GM19452 (cell line): ENCODE measurements at regions not wholly inside any gene's neighbourhood (a gene's known extent, or its start where the extent isn't known, plus 50 kb on each side); places are given as distances from the start of the nearest gene placed in this dataset.

Source experiments
- ATAC-seq: cut with Tn5 transposase; IDR thresholded peaks from one replicate; pipeline ENCODE4 v1.9.1; 2021; ENCODE audit not compliant: unreplicated experiment

GRCh38 chr18:76133873-76134272 is 361.2 kb downstream of the ZNF516 start:
- no peak for ATAC-seq

DNA sequence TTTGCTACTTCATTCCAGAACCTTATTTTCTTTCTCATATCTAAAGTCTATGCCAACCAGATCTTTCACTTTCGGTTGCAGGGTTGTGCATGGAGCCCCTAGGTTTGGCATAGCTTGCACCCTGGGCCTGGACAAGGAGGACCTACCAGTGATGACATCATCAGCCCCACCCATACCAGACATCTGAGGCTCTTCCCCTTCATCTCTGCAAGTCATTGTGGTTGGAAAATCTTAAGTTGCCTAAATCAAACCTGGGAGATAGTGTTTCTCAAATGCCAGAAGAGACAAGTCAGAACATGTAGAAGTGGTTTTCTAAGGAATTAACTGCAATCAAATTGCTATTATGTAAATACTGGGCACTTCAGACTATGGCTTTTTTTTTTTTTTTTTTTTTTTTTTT is 363.3 kb downstream of the ZNF516 start:
- no peak for ATAC-seq

DNA sequence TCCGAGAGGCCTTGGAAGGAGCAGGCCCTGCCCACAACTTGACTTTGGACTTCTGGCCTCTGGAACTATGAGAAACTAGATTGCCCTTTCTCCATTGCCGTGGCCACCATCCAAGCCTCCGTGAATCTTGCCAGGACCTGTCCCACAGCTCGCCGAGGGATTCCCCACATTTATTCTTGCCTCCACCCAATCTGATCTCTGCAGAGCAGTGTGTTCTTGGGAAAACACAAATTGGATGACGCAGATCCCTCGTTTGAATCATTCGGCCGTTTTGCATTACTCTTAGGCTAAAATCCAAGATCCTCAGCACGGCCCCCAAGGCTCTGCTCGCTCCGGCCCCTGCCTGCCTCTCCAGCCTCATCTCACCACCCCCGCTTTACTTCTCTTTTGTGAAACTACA is 364.2 kb downstream of the ZNF516 start:
- ATAC-seq: no peak

GRCh38 chr18:76126327-76126726 is 368.7 kb downstream of the ZNF516 start:
- no peak for ATAC-seq

GRCh38 chr18:76121011-76121410 is 374.0 kb downstream of the ZNF516 start:
- ATAC-seq: no peak

- ATAC-seq: no peak
Observed at GRCh38 chr18:76115580-76115979, 379.5 kb downstream of the ZNF516 start.

DNA sequence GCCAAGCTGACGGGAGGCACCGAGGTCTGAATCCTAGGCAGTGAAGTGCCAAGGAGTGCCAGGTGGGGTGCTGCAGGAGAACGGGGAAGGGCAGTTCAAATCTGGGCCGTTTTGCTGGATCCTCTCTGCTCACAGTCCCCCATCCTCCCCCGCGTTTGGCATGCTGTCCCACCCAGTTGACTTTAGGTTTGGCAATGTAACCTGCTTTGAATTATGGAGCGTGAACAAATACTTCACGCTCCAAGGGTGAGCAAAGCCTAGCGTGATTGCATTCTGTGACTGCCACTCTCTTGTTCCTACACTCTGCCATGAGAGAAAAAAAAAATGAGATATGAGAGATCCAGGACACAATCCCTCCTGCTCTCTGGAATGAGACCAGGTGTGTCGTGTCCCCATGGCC is 381.9 kb downstream of the ZNF516 start:
- ATAC-seq: no peak

DNA sequence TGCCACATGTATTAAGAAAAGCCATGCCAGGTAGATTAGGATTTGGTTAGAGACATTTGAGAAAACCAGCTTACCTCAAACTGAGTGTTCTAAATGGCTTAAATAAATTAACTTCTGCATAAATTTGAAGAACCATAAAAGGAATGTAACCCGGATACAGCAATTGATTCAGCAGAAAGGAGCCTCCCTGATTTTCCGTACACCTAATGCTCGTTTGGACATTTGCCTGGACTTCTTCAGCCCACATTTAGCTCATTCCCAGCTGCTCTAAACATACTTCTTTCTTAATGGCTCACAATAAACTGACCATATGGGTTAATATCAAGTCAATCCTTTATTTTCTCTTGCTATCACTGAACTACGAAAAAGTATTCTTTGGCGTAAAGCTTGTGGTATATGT is 392.4 kb downstream of the ZNF516 start:
- ATAC-seq: no peak

- no peak for ATAC-seq
Observed at GRCh38 chr18:76102156-76102555, 392.9 kb downstream of the ZNF516 start.

- no peak for ATAC-seq
Observed at GRCh38 chr18:76099931-76100457, 395.0 kb downstream of the ZNF516 start.

DNA sequence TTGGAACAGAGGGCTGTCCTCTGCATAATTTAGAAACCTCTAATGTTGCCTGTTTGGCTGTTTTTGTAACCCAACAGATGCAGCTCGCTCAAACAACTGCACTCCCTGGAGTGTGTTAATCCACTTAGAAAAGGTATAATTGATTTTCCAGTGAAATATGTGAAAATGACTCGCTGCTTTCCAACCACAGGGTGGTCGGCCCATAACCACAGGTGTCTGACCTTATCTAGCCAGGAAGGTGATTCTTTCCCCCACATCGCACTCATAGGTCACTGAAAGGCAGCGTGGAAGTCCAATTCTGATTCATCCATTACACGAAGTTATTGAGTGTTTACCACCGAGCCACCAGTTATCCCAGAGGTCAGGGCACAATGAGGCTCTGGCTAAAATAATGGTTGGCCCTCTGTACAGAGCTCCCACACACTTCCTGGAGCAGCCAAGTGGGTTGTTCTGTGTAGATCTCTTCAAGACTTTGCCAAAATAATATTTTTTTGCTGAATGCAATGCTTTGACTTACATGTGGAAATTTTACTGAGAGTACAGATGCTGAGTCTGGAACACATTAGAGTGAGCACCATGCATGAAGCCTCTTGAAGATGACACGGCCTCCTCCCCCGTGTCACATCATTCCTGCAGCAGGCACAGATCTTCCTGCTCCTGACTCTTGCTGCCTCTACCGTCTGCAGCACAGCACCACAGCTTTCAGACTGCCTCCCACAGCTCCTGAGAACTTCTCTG is 396.2 kb downstream of the ZNF516 start:
- ATAC-seq: no peak

DNA sequence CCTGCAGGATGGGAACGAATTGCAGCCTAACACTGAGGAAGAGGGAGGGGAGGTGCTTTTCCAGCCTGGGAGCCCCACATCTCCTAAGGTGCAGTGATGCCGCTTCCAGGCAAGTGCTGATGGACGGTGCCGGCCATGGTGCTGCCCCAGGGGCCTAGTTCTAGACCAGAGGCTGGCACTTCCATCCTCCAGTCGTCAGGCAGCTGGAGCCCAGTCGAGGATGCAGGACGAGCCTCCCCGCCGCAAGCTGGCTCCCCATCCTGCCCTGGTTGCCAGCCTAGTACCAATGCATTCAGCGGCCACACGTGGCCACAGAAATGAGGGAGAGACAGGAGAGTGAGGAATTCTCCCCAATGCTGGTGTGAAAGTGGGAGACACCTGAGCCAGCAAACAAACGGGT is 413.5 kb downstream of the ZNF516 start:
- no peak for ATAC-seq

- ATAC-seq: no peak
Observed at GRCh38 chr18:76080430-76080829, 414.6 kb downstream of the ZNF516 start.

DNA sequence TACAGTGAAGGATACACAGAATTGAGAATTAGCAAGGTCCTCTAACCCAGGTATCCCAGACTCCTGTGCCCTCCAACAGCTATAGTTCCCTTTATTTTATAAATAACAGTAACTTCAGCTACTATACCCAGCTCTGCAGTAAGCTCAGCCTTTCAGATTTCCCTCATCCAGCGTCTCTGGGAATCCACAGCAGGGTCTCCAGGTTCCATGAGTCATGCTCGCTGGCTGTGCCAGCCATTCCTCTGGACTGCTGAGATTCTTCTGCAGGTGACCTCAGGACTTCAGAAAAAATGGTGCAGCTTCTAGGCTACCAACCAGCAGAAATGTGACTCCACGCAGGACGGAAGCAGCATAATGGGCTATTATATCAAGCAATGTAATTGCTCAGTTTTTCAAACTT is 419.3 kb downstream of the ZNF516 start:
- no peak for ATAC-seq

DNA sequence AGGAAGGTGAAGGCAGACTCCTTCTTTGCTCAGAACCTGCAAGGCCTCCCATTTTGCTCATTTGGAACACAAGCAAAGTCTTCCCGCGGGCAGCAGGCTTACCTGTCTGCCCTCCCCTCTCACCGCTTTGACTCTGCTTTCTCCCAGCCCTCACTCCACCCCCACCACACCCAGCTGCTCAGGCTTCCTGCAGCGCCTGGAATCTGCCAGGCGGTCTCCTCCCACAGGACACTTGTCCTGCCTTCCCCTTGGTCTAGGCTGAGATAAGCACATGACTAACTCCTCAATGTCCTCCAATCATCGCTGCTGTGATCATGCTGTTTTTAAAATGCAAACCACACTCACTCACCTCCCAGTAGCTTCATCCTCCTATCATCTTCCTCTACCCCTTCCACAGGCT is 430.0 kb downstream of the ZNF516 start:
- ATAC-seq: no peak

DNA sequence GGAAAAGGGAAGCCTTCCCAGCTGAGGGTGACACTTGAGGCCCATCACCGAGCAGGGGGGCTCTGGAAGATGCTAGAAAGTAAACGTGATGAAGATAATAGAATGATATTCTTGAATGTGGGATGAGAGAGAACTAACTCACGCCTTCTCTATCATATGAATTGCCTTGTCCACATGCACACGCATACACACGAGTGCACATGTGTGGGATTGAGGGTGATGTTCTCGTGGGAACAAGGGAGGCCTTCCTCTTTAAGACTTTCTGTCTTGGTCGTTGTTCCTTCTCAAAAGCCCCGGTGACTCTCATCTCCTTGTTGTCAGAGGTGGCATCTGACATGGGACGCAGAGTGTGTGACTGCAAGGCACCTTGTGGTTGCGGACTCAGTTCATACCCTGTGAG is 436.9 kb downstream of the ZNF516 start:
- ATAC-seq: no peak

GRCh38 chr18:76057386-76057785 is 437.7 kb downstream of the ZNF516 start:
- ATAC-seq: no peak

- ATAC-seq: no peak
Observed at GRCh38 chr18:76056471-76057110, 438.5 kb downstream of the ZNF516 start.

GRCh38 chr18:76055578-76055977 is 439.5 kb downstream of the ZNF516 start:
- no peak for ATAC-seq

DNA sequence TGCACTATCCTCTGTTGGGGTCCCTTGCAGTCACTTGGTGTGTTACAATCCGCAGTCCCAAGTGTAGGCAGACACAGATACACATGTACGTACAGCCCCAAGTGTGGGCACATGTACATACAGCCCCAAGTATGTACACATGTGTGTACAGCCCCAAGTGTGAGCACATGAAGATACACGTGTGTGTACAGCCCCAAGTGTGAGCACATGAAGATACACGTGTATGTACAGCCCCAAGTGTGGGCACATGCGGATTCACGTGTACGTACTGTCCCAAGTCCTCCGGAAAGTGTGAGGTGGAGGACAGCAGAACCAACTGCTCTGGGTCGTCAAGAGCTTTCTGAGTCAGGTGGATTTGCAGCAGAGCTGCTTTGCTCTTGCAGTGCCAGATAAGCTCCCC is 440.0 kb downstream of the ZNF516 start:
- no peak for ATAC-seq

GRCh38 chr18:76054156-76054555 is 440.9 kb downstream of the ZNF516 start:
- no peak for ATAC-seq

GRCh38 chr18:76053551-76053950 is 441.5 kb downstream of the ZNF516 start:
- ATAC-seq: no peak

DNA sequence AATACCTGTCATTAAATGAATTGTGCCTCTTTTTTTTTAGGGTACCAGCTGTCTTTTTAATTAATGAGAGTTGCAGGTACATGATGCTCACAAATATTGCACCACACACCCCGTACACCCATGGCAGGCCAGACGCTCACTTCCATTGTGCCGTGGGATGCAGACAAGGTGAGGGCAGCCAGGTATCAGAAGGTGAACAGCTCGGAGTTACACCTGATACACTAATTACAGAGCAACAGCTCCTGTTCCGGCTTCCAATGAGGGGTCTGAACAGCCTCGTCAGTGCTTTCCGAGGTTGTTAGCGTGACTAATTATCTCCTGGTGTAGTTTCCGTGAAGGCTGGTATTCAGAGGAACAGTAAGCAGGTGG is 442.8 kb downstream of the ZNF516 start:
- ATAC-seq: no peak
